Activated CD4-positive, alpha-beta T cell treated with anti-CD3 and anti-CD28 coated beads, Interleukin-2, amount 10 ng/mL, durations not matched to agents 24 days and 14 days (primary cell): ENCODE measurements at regions not wholly inside any gene's neighbourhood (a gene's known extent, or its start where the extent isn't known, plus 50 kb on each side); places are given as distances from the start of the nearest gene placed in this dataset.

Experiments
- DNase-seq: peaks from one replicate; pipeline ENCODE4 v3.0.0; 2022
- H3K27ac Mint-ChIP-seq: one replicate; pipeline ENCODE4 v1.8.0; 2022; ENCODE audit warnings: mild to moderate bottlenecking, mixed read lengths
- H3K27me3 Mint-ChIP-seq: one replicate; pipeline ENCODE4 v1.8.0; 2022; ENCODE audit warnings: mixed read lengths
- H3K36me3 Mint-ChIP-seq: one replicate; pipeline ENCODE4 v1.8.0; 2022; ENCODE audit warnings: low read depth, mild to moderate bottlenecking, mixed read lengths
- H3K4me1 Mint-ChIP-seq: one replicate; pipeline ENCODE4 v1.8.0; 2021; ENCODE audit warnings: mixed read lengths
- H3K4me3 Mint-ChIP-seq: one replicate; pipeline ENCODE4 v1.8.0; 2022; ENCODE audit warnings: mild to moderate bottlenecking, moderate library complexity, mixed read lengths
- H3K9me3 Mint-ChIP-seq: one replicate; pipeline ENCODE4 v1.8.0; 2021; ENCODE audit warnings: mixed read lengths
- intact Hi-C: fragments of 100-400 bp; cut with micrococcal nuclease; formaldehyde crosslinking; loops from one replicate; pipeline ENCODE4 v1.15.1; 2023

- no peaks in the 10 kb centered on the region for H3K9me3 Mint-ChIP-seq
- DNase-seq = no peak
- no peaks in the 10 kb centered on the region for H3K4me1 Mint-ChIP-seq
- H3K4me3 Mint-ChIP-seq = no peak overlapping the region
- intact Hi-C loops = no loop called here
- H3K27ac Mint-ChIP-seq = no peak overlapping the region
- H3K27me3 Mint-ChIP-seq = no peaks in the 10 kb centered on the region
- no peaks in the 10 kb centered on the region for H3K36me3 Mint-ChIP-seq
These were observed 65.7 kb downstream of the SLITRK5 start for GRCh38 chr13:87736849-87737385.

- H3K4me1 Mint-ChIP-seq = no peaks in the 10 kb centered on the region
These were observed 82.9 kb downstream of the SLITRK5 start for GRCh38 chr13:87754097-87754496.

GRCh38 chr13:87769445-87769844 is 98.3 kb downstream of the SLITRK5 start:
- Mint-ChIP-seq H3K9me3 (peaks cover 3% of the 10 kb centered on the region), H3K27me3 (no peaks in the 10 kb centered on the region), H3K4me3 (no peak overlapping the region), H3K36me3 (no peaks in the 10 kb centered on the region), H3K27ac (no peak overlapping the region), H3K4me1 (no peaks in the 10 kb centered on the region)
- intact Hi-C loops = no loop called here
- DNase-seq = no peak

More at GRCh38 chr13:87754097-87754496, 82.9 kb downstream of the SLITRK5 start:
- DNase-seq = no peak
- no peaks in the 10 kb centered on the region for H3K36me3 Mint-ChIP-seq
- no peaks in the 10 kb centered on the region for H3K27me3 Mint-ChIP-seq
- H3K9me3 Mint-ChIP-seq = no peaks in the 10 kb centered on the region
- no peak overlapping the region for H3K27ac Mint-ChIP-seq
- no peak overlapping the region for H3K4me3 Mint-ChIP-seq
- intact Hi-C loops = no loop called here

GRCh38 chr13:87777387-87777786 is 106.2 kb downstream of the SLITRK5 start:
- intact Hi-C loops = no loop called here
- no peaks in the 10 kb centered on the region for H3K9me3 Mint-ChIP-seq

GRCh38 chr13:87778128-87778527 is 107.0 kb downstream of the SLITRK5 start:
- H3K27ac Mint-ChIP-seq = no peak overlapping the region
- no peaks in the 10 kb centered on the region for H3K9me3 Mint-ChIP-seq
- no peaks in the 10 kb centered on the region for H3K4me1 Mint-ChIP-seq
- H3K27me3 Mint-ChIP-seq = no peaks in the 10 kb centered on the region
- H3K4me3 Mint-ChIP-seq = no peak overlapping the region
- DNase-seq = no peak
- H3K36me3 Mint-ChIP-seq = no peaks in the 10 kb centered on the region
- intact Hi-C loops = no loop called here

More at GRCh38 chr13:87777387-87777786, 106.2 kb downstream of the SLITRK5 start:
- H3K36me3 Mint-ChIP-seq = no peaks in the 10 kb centered on the region
- no peak overlapping the region for H3K4me3 Mint-ChIP-seq
- no peaks in the 10 kb centered on the region for H3K4me1 Mint-ChIP-seq
- no peaks in the 10 kb centered on the region for H3K27me3 Mint-ChIP-seq
- no peak overlapping the region for H3K27ac Mint-ChIP-seq
- no peak for DNase-seq

- intact Hi-C loops = no loop called here
- Mint-ChIP-seq H3K27ac (no peak overlapping the region), H3K27me3 (no peaks in the 10 kb centered on the region), H3K36me3 (no peaks in the 10 kb centered on the region), H3K4me3 (no peak overlapping the region), H3K9me3 (no peaks in the 10 kb centered on the region), H3K4me1 (no peaks in the 10 kb centered on the region)
- no peak for DNase-seq
These were observed 108.3 kb downstream of the SLITRK5 start for GRCh38 chr13:87779426-87779825.

GRCh38 chr13:87783366-87783765 is 112.2 kb downstream of the SLITRK5 start:
- intact Hi-C loops = no loop called here
- no peaks in the 10 kb centered on the region for H3K36me3 Mint-ChIP-seq
- H3K27me3 Mint-ChIP-seq = no peaks in the 10 kb centered on the region
- H3K4me3 Mint-ChIP-seq = no peak overlapping the region
- no peak overlapping the region for H3K27ac Mint-ChIP-seq
- no peaks in the 10 kb centered on the region for H3K9me3 Mint-ChIP-seq
- no peak for DNase-seq
- H3K4me1 Mint-ChIP-seq = no peaks in the 10 kb centered on the region

- intact Hi-C loops = no loop called here
- Mint-ChIP-seq H3K4me3 (no peak overlapping the region), H3K9me3 (no peaks in the 10 kb centered on the region), H3K4me1 (no peaks in the 10 kb centered on the region), H3K27me3 (no peaks in the 10 kb centered on the region), H3K36me3 (no peaks in the 10 kb centered on the region), H3K27ac (no peak overlapping the region)
- no peak for DNase-seq
These were observed 117.2 kb downstream of the SLITRK5 start for GRCh38 chr13:87788363-87788762.

- intact Hi-C loops = no loop called here
- no peaks in the 10 kb centered on the region for H3K27me3 Mint-ChIP-seq
- H3K27ac Mint-ChIP-seq = no peak overlapping the region
These were observed 121.7 kb downstream of the SLITRK5 start for GRCh38 chr13:87792878-87793277.

GRCh38 chr13:87798536-87798935 is 127.4 kb downstream of the SLITRK5 start:
- Mint-ChIP-seq H3K27me3 (no peaks in the 10 kb centered on the region), H3K9me3 (peaks cover 3% of the 10 kb centered on the region), H3K27ac (no peak overlapping the region), H3K4me3 (no peak overlapping the region), H3K4me1 (no peaks in the 10 kb centered on the region), H3K36me3 (no peaks in the 10 kb centered on the region)
- DNase-seq = no peak
- intact Hi-C loops = no loop called here

More at GRCh38 chr13:87792878-87793277, 121.7 kb downstream of the SLITRK5 start:
- Mint-ChIP-seq H3K36me3 (no peaks in the 10 kb centered on the region), H3K4me3 (no peak overlapping the region), H3K4me1 (no peaks in the 10 kb centered on the region), H3K9me3 (no peaks in the 10 kb centered on the region)
- no peak for DNase-seq

GRCh38 chr13:87810391-87810801 is 139.2 kb downstream of the SLITRK5 start:
- Mint-ChIP-seq H3K27me3 (no peaks in the 10 kb centered on the region), H3K27ac (no peak overlapping the region), H3K9me3 (no peaks in the 10 kb centered on the region), H3K4me3 (no peak overlapping the region), H3K4me1 (no peaks in the 10 kb centered on the region), H3K36me3 (no peaks in the 10 kb centered on the region)
- DNase-seq = no peak
- intact Hi-C loops = no loop called here

- no peak overlapping the region for H3K27ac Mint-ChIP-seq
- no peaks in the 10 kb centered on the region for H3K27me3 Mint-ChIP-seq
- DNase-seq = no peak
- H3K4me3 Mint-ChIP-seq = no peak overlapping the region
- no peaks in the 10 kb centered on the region for H3K36me3 Mint-ChIP-seq
- intact Hi-C loops = no loop called here
- no peaks in the 10 kb centered on the region for H3K4me1 Mint-ChIP-seq
- H3K9me3 Mint-ChIP-seq = no peaks in the 10 kb centered on the region
These were observed 139.8 kb downstream of the SLITRK5 start for GRCh38 chr13:87810920-87811344.

- no peaks in the 10 kb centered on the region for H3K27me3 Mint-ChIP-seq
- H3K4me1 Mint-ChIP-seq = no peaks in the 10 kb centered on the region
- no peaks in the 10 kb centered on the region for H3K36me3 Mint-ChIP-seq
- no peaks in the 10 kb centered on the region for H3K9me3 Mint-ChIP-seq
- no peak overlapping the region for H3K4me3 Mint-ChIP-seq
- H3K27ac Mint-ChIP-seq = no peak overlapping the region
- intact Hi-C loops = no loop called here
- no peak for DNase-seq
These were observed 143.2 kb downstream of the SLITRK5 start for GRCh38 chr13:87814403-87814802.

GRCh38 chr13:87820241-87820640 is 149.1 kb downstream of the SLITRK5 start:
- Mint-ChIP-seq H3K27me3 (no peaks in the 10 kb centered on the region), H3K9me3 (no peaks in the 10 kb centered on the region), H3K4me3 (no peak overlapping the region), H3K4me1 (no peaks in the 10 kb centered on the region), H3K27ac (no peak overlapping the region), H3K36me3 (no peaks in the 10 kb centered on the region)
- DNase-seq = no peak
- intact Hi-C loops = no loop called here

GRCh38 chr13:87821512-87821911 is 150.3 kb downstream of the SLITRK5 start:
- Mint-ChIP-seq H3K27me3 (no peaks in the 10 kb centered on the region), H3K27ac (no peak overlapping the region), H3K4me3 (no peak overlapping the region), H3K9me3 (no peaks in the 10 kb centered on the region), H3K36me3 (no peaks in the 10 kb centered on the region), H3K4me1 (no peaks in the 10 kb centered on the region)
- DNase-seq = no peak
- intact Hi-C loops = no loop called here
